ENCODE measurements at regions not wholly inside any gene's neighbourhood (a gene's known extent, or its start where the extent isn't known, plus 50 kb on each side); places are given as distances from the start of the nearest gene placed in this dataset.

GRCh38 chr14:34043627-34044372 lies 92.9 kb upstream of the EGLN3 start:
- Histone ChIP-seq H3K4me1 (replicated peaks; ENCODE audit: insufficient read depth) (peaks cover 25% of the 10 kb centered on the region), H3K9me3 (ENCODE audit: insufficient read depth, low read depth) (0 out of 2 replicates have a peak, but pooled peaks cover 4% of the 10 kb centered on the region), H3F3A (ENCODE audit: insufficient read depth, low read depth) (peaks cover 14% of the 10 kb centered on the region; the same call in 1 of the 2 replicates), H3K9me2 (ENCODE audit: insufficient read depth) (no peaks in the 10 kb centered on the region), H3K27ac (peak overlapping the region; percentile 82), H3K4me2 (peak overlapping the region; percentile 52), H4K20me1 (ENCODE audit: insufficient read depth) (no peaks in the 10 kb centered on the region), H2AFZ (no peak overlapping the region), H3K36me3 (ENCODE audit: low read depth) (no peaks in the 10 kb centered on the region), H3K79me2 (ENCODE audit: low read depth) (no peaks in the 10 kb centered on the region), H3K27me3 (ENCODE audit: insufficient read depth, low read depth) (no peaks in the 10 kb centered on the region), H3K4me3 (no peak overlapping the region)
- ChIA-PET CTCF (no interaction called here), POLR2A (ENCODE audit: unreplicated experiment) (interaction anchor here (0.7 kb wide), 2 partner anchors 12 to 57 kb away, joined by 3 to 12 read pairs; no protein-coding TSS in a partner anchor)
- intact Hi-C loops (cut with micrococcal nuclease; ENCODE audit: unreplicated experiment): no loop called here
- DNase-seq: peak; percentile 58 to 88
- TF ChIP-seq CTCF (conservative IDR thresholded peaks at IDR 0.05) (no peak), EZH2 (IDR thresholded peaks at IDR 0.05; ENCODE audit: low read depth) (no peak)
- TSS peak; percentile 79 for BruUV-seq (replicated peaks)

GRCh38 chr14:34041220-34041619 lies 90.3 kb upstream of the EGLN3 start:
- 0 out of 2 replicates have a peak, but pooled peaks cover 4% of the 10 kb centered on the region for H3K9me3 ChIP-seq (ENCODE audit: insufficient read depth, low read depth)
- no peak for DNase-seq
- no TSS peak for BruUV-seq (replicated peaks)

GRCh38 chr14:34040766-34041165 lies 89.9 kb upstream of the EGLN3 start:
- ChIA-PET POLR2A (ENCODE audit: unreplicated experiment) (no interaction called here), CTCF (interaction anchor here (0.9 kb wide), 1 partner anchor 12 kb away, joined by 5 read pairs; no protein-coding TSS in a partner anchor)
- Histone ChIP-seq H3K27ac (no peak overlapping the region), H4K20me1 (ENCODE audit: insufficient read depth) (no peaks in the 10 kb centered on the region), H3K36me3 (ENCODE audit: low read depth) (no peaks in the 10 kb centered on the region), H3K4me1 (replicated peaks; ENCODE audit: insufficient read depth) (peaks cover 25% of the 10 kb centered on the region), H3K9me2 (ENCODE audit: insufficient read depth) (no peaks in the 10 kb centered on the region), H3K4me2 (no peak overlapping the region), H3K9me3 (ENCODE audit: insufficient read depth, low read depth) (0 out of 2 replicates have a peak, but pooled peaks cover 4% of the 10 kb centered on the region), H3K4me3 (no peak overlapping the region), H3F3A (ENCODE audit: insufficient read depth, low read depth) (peaks cover 14% of the 10 kb centered on the region; the same call in 1 of the 2 replicates), H3K27me3 (ENCODE audit: insufficient read depth, low read depth) (no peaks in the 10 kb centered on the region), H3K79me2 (ENCODE audit: low read depth) (no peaks in the 10 kb centered on the region), H2AFZ (no peak overlapping the region)
- intact Hi-C loops (cut with micrococcal nuclease; ENCODE audit: unreplicated experiment): no loop called here
- no TSS peak for BruUV-seq (replicated peaks)
- no peak for TF ChIP-seq CTCF (conservative IDR thresholded peaks at IDR 0.05)
- no peak for TF ChIP-seq EZH2 (IDR thresholded peaks at IDR 0.05; ENCODE audit: low read depth)
- DNase-seq: no peak

More at GRCh38 chr14:34041220-34041619, 90.3 kb upstream of the EGLN3 start:
- H3F3A ChIP-seq (ENCODE audit: insufficient read depth, low read depth): peaks cover 14% of the 10 kb centered on the region; the same call in 1 of the 2 replicates
- no peaks in the 10 kb centered on the region for H3K27me3 ChIP-seq (ENCODE audit: insufficient read depth, low read depth)
- intact Hi-C loops (cut with micrococcal nuclease; ENCODE audit: unreplicated experiment): no loop called here
- no peak overlapping the region for H3K27ac ChIP-seq
- POLR2A ChIA-PET (ENCODE audit: unreplicated experiment): no interaction called here
- no peak for TF ChIP-seq CTCF (conservative IDR thresholded peaks at IDR 0.05)
- TF ChIP-seq EZH2 (IDR thresholded peaks at IDR 0.05; ENCODE audit: low read depth): no peak
- H3K4me2 ChIP-seq: no peak overlapping the region
- no peaks in the 10 kb centered on the region for H3K36me3 ChIP-seq (ENCODE audit: low read depth)
- no peak overlapping the region for H2AFZ ChIP-seq
- CTCF ChIA-PET: interaction anchor here (0.9 kb wide), 1 partner anchor 11 kb away, joined by 5 read pairs; no protein-coding TSS in a partner anchor
- no peak overlapping the region for H3K4me3 ChIP-seq
- H3K4me1 ChIP-seq (replicated peaks; ENCODE audit: insufficient read depth): peaks cover 25% of the 10 kb centered on the region
- H3K79me2 ChIP-seq (ENCODE audit: low read depth): no peaks in the 10 kb centered on the region
- no peaks in the 10 kb centered on the region for H4K20me1 ChIP-seq (ENCODE audit: insufficient read depth)
- no peaks in the 10 kb centered on the region for H3K9me2 ChIP-seq (ENCODE audit: insufficient read depth)
